LNCAP (cell line): ENCODE measurements at regions not wholly inside any gene's neighbourhood (a gene's known extent, or its start where the extent isn't known, plus 50 kb on each side); places are given as distances from the start of the nearest gene placed in this dataset.

Experiments used
- TF ChIP-seq, protein P1 (sequence below): fragments of 450-650 bp; IDR thresholded peaks from 2 replicates; pipeline ENCODE4 v1.5.1; 2017; ENCODE audit warnings: mild to moderate bottlenecking

DNA sequence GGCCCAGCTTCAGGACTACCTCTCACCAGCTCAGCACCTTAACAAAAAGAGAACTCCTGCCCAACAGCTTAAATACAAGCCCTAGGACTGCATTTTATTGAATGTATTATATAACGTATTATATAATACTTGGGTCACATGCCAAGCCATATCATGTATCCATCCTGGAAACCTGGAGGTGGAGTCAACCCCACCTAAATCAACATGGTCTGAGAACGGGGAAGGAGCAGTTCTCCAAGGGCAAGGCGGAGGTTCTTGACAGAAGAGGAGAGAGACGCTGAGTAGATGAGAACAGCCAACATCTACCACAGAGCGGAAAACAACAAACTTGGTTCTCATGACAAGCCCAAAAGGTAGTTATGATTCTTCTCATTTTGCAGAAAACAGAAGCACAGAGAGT lies 163.4 kb downstream of the FGF18 start:
- TF ChIP-seq, protein P1, sequence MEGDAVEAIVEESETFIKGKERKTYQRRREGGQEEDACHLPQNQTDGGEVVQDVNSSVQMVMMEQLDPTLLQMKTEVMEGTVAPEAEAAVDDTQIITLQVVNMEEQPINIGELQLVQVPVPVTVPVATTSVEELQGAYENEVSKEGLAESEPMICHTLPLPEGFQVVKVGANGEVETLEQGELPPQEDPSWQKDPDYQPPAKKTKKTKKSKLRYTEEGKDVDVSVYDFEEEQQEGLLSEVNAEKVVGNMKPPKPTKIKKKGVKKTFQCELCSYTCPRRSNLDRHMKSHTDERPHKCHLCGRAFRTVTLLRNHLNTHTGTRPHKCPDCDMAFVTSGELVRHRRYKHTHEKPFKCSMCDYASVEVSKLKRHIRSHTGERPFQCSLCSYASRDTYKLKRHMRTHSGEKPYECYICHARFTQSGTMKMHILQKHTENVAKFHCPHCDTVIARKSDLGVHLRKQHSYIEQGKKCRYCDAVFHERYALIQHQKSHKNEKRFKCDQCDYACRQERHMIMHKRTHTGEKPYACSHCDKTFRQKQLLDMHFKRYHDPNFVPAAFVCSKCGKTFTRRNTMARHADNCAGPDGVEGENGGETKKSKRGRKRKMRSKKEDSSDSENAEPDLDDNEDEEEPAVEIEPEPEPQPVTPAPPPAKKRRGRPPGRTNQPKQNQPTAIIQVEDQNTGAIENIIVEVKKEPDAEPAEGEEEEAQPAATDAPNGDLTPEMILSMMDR, result no peak

DNA sequence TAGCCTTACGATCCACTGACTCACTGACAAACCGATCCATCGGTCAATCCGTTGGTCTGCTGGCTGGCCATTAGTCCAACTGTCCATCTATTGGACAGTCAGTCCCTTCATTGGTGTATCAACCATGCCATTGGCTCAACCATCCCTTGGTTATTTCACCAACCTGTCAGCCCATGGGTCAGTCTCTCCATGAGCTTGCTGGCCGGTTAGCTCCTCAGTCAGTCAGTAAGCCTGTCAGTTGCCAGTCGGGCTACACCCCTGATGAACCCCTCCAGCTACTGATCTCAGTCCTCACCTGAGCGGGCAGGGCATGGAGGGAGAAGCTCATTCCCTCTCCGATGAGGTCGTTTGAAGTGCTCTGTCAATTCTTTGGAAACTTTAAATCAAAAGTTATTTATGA lies 166.5 kb downstream of the FGF18 start:
- TF ChIP-seq, protein P1, result no peak

DNA sequence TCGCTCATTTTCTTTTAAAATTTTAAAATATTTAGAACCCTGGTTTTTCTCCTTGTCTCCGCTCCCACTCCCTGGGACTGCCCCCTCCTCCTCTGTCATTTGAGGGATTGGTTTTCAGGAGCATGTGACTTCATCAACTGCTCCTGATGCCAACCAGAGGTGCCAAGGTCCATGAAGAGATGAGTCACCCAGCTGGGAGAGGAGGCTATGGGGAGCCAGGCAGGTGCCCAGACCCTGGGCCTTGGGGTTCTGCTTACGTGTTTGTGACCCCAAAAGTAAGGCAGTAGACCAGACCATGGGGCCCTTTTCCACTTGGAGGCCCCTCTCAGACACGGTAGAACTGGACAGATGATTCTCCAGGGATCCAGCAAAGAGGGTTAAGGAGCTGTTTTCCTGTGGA lies 167.0 kb downstream of the FGF18 start:
- TF ChIP-seq, protein P1, result no peak

DNA sequence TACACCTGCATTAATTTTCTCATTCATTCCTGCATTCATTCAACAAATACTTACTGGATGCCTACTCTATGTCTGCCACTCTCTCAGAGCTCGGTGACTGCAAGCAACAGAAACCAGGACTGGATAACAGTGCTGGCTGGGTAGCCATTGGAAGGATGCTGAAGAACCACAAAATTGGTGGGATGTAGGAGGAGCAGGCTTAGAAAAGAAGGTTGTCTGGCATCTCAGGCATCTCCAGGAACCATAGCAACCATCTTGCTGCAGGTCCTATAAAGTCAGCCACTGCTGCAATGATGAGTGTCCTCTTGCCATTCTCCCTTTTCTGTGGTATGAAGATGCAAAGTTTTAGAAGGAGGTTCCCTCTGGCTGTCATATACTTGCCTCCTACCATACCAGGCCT lies 168.6 kb downstream of the FGF18 start:
- TF ChIP-seq, protein P1, result no peak

DNA sequence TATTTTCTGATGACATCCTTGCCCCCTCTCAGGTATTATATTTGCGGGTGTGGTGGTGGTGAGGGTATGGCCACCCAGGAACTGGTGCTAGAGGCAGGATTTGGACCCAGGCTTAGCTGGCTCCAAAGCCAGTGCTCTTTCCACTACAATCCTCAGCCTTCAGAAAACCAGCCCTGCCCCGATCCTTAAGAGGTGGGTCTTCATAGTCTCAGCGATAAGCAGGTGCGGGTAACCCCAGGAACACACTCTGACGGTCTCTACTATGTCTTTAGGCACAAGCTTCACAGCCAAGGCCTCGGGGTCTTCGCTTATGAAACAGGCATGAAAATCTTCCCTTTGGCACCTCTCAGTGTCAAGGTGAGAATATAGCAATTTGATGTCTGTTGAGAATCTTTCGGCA lies 169.3 kb downstream of the FGF18 start:
- TF ChIP-seq, protein P1, result no peak

DNA sequence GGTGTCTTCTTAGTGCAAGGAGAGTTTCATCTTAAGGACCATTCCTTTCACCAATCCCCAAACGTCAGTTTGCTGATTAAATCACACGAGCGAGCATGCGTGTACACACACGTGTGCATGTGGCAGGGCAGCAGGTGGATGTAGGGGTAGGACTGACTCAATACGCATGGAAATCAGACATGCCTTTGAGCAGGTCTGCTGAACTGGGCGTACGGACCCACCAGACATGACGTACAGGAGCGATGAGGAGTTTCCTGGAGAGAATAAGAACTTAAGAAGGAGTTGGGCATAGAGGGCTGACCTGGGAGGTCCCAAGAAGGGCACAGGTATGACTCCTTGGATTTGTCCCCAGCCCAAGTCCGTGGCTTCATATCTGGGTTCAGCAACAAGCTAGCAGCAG lies 170.0 kb downstream of the FGF18 start:
- TF ChIP-seq, protein P1, result no peak

DNA sequence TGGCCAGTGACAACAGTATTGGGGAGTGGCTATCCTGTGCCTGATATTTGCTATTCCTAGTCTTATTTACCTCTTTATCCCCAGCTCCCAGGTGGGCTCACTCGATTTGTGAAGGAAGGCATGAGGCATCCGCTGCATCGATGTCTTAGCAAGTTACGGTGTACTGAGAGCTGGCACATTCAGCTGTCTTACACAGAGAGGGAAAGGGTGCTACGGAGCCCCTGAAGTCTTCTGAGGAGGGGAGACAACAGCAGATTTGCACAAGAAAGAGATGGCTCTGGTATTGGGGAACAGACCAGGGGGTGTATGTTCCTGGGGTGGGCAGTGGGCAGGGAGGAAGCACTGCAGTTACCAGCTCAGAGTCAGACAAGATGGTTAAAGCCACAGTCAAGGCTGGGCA lies 172.6 kb downstream of the FGF18 start:
- TF ChIP-seq, protein P1, result no peak

DNA sequence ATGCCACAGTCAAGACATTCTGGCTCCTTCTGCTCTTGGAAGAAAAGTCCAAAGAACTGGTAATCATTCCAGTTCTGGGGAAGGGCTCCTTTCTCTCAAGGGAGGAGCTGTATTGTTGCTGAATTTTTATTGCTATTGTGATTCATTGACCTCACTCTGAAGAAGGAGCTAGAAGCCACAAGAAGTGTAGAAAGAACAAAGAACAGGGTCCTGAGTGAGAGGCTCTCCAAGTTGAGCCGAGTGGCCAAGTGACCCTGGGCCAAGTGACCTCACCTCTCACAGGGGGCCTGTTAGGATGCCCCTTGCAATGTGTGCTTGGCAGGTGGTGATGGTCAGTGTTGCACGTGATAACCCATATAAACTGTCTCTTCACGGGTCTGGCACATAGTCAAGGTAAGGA lies 173.3 kb downstream of the FGF18 start:
- TF ChIP-seq, protein P1, result no peak
